ENCODE measurements at regions not wholly inside any gene's neighbourhood (a gene's known extent, or its start where the extent isn't known, plus 50 kb on each side); places are given as distances from the start of the nearest gene placed in this dataset.

GRCh38 chr9:106528158-106528557 lies 334.8 kb upstream of the ZNF462 start:
- no peak for DNase-seq (ENCODE audit: low spot score)

DNA sequence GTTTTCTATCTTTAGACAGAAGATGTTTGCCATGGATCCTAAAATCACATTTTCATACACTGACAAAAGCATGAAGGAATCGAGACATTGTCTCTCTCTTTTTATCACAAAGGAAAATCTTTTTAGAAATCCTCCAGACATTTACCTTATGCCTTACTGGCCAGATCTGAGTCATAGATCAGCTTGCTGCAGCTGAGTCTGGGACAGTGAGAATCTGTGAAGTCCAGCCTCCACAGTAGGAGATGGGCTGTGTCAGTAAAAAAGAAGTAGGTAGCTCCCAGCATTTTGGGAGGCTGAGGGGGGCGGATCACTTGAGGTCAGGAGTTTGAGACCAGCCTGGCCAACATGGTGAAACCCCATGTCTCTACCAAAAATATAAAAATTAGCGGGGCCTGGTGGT lies 333.4 kb upstream of the ZNF462 start:
- no peak for DNase-seq (ENCODE audit: low spot score)

DNA sequence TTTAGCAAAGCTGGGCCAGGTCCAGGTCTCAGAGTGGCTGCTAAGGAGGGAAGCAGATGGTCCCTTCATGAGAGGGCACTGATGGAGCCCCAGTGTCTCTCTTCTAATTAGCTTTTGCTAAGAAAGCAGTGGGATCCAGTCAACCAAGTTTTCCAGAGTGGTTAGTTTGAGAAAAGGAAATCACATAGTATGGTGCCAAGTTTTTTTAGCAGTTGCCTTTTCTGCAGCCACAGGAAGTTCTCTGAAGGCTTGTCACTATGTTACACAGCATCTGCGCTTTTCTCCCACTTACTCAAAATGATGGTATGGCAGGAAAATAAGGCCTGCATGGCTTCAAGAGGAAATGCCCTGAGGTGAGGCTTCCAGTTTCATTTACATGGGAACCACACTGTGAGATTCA lies 331.5 kb upstream of the ZNF462 start:
- DNase-seq (ENCODE audit: low spot score) = no peak

DNA sequence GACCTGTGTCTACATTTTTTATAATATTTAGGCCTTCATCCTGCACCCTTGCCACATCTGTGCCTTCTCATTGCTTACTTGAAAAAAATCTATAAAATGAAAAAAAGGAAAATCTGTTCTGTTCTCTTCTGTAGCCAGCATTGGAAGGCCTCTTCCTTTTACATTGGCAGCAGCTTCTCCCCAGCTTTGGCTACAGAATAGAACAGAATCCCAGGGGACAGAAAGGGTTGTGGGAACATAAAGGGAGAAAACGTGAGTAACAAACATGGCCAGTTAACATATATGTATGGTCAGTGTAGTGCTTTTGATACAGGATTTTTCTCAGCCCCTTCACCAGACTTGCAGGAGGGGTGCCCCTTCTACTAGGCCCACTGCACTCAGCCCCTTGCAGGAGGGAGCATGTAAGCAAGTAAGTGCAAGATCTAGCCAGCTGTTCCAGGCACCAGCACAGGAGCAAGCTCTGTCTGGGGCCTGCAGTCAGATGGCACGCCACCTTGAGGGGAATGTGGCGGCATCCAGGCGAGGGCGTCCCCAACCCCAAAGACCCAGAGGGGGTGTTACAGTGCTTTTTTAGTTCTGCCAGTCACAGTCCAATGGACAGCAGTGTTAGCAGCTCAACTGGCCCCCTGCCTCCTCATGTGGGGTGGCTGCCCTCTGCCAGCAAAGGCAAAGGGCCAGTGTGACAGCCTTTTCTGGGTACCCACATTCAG lies 330.5 kb upstream of the ZNF462 start:
- no peak for DNase-seq (ENCODE audit: low spot score)

DNA sequence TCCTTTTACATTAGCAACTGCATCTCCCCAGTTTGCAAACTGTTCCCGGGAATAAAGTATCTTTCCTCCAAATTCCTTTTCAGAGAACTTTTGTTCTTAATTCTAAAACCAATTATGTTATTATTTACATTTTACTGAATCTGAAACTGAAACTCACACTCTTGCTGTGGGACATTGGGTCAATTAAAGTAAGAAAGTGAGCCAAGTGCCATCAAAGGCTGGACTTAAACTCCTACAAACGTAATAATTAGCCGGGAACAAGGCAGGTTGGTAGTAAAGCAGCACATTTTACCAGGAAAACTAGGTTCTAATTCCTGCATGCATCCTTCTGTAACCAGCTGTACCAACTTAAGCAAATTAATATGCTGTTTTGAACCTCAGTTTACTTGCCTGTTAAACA lies 328.2 kb upstream of the ZNF462 start:
- DNase-seq (ENCODE audit: low spot score) = no peak

DNA sequence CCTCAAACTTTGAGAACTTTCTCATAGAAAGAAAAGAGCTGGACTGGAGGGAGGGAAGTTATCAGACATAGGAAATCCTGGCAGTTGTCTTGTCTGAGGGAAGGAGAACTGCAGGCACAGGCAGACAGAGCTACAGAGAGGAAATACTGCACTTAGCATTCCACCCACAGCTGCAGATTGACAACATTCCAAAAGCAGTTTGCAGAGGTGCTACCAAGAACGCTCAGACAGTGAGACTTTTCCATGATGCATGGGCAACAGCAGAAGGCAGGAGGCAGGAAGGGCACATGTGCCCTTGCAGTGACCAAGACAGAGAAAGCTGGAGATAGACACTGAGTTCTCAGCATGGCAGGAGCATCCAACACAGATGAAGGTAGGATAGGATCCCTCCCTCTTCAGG lies 327.5 kb upstream of the ZNF462 start:
- DNase-seq (ENCODE audit: low spot score) = no peak

GRCh38 chr9:106557996-106558667 lies 304.8 kb upstream of the ZNF462 start:
- no peak for DNase-seq (ENCODE audit: low spot score)

GRCh38 chr9:106560540-106560939 lies 302.4 kb upstream of the ZNF462 start:
- no peak for DNase-seq (ENCODE audit: low spot score)

- no peak for DNase-seq (ENCODE audit: low spot score)
Observed at GRCh38 chr9:106575823-106576222, 287.1 kb upstream of the ZNF462 start.

- DNase-seq (ENCODE audit: low spot score) = no peak
Observed at GRCh38 chr9:106576232-106576760, 286.7 kb upstream of the ZNF462 start.

DNA sequence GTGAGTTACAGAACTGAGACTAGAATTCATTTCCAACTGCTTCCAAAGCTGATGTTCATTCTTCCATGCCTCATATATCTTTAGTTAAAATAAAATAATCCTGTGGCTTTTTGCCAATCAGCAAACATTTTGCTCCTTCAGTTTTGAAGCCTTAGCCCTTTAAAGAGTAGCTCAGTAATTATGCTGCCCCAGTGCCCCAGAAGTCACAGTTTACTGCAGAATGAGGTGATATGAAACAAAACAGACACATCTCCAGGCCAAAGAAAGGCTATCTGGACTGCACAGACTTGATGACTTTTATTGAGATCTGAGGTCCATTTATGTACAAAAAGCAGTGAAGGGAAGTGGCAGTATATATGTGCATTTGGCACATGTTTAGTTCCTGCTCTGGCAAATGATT lies 285.8 kb upstream of the ZNF462 start:
- DNase-seq (ENCODE audit: low spot score) = no peak

DNA sequence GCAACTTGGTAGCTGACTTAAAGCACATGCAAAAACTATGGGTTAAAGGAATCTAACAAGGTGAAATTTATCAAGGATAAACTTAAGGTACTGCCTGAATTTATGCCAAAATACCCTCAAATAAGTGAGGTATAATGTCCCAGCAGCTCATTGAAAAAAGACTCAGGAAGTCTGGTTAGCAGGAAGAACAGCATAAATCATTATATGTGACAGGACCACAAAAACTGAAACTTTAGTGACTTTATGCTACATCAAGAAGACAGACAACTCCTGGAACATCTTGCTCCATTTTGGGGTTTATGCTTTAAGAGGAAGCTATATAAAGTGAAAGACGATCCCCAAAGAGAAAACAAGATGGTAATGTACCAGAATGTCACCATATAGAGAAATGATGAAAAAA lies 282.4 kb upstream of the ZNF462 start:
- no peak for DNase-seq (ENCODE audit: low spot score)

GRCh38 chr9:106581973-106582372 lies 281.0 kb upstream of the ZNF462 start:
- no peak for DNase-seq (ENCODE audit: low spot score)

DNA sequence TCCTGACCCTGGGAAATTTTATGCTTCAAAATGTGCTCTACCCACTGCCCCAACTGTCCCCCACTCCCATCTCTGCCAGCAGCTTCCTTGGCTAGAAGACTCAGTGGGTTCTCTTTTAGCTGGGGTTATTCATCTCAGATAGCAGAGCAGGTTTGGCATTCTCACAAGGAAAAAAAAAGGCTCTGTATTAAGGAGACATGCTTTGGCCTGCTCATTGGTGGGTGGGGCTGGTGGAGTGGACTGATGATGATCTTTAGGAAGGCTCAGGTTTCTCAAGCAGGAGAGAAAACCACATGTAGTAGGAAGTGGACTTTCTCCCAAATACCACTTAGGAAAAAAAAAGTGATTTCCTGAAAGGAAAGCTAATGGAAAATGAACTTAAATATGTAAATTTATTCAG lies 279.2 kb upstream of the ZNF462 start:
- DNase-seq (ENCODE audit: low spot score) = no peak

GRCh38 chr9:106587042-106587441 lies 275.9 kb upstream of the ZNF462 start:
- no peak for DNase-seq (ENCODE audit: low spot score)

- DNase-seq (ENCODE audit: low spot score) = no peak
Observed at GRCh38 chr9:106588626-106589025, 274.3 kb upstream of the ZNF462 start.

DNA sequence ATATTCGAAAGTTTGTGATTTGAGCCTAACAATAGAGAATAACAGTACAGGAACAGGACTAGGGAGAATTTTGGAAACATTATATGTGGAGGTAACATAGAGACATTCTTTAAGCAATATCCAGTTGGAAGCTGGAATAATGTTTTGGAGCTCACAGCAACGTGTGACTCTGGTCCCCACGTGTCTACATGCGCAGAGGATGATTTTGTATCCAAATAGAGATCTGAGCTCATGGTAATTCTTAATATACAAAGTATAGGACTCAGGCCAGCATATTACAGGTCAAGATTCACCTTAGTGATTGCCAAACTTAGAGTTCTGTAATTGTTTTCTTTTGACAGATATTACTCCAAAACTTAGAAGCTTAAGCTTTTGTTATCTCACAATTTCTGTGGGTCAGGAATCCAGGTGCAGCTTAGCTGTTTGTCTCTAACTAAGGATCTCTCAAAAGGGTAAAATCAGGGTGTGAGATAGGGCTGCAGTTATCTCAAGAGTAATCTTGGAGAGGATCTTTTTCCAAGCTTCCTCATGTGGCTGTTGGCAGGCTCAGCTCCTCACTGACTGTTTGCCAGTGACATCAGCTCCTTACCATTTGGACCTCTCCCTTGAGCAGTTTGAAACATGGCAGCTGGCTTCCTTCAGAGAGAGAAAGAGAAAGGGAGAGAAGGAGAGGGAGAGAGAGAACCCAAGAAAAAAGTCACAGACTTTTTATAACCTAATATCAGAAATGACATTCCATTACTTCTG lies 272.0 kb upstream of the ZNF462 start:
- DNase-seq (ENCODE audit: low spot score) = no peak

DNA sequence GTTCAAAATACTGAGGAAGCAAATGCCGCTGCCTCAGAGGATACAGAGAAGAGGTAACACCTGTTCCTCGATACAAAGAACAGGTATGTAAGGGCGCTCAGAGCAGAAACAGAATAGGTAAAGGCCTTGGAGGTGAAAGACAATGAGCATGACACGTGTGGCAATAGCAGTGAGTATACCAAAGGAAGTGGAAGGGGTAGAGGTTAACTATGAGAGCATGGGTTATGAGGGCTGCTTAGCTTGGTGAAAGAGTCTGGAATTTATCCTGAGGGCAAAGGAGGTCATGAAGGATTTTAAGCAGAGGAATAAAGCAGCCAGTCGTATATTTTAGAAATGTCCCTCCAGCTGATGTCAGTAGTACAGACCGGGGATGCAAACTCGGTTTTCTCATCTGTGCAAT lies 269.8 kb upstream of the ZNF462 start:
- DNase-seq (ENCODE audit: low spot score) = no peak

DNA sequence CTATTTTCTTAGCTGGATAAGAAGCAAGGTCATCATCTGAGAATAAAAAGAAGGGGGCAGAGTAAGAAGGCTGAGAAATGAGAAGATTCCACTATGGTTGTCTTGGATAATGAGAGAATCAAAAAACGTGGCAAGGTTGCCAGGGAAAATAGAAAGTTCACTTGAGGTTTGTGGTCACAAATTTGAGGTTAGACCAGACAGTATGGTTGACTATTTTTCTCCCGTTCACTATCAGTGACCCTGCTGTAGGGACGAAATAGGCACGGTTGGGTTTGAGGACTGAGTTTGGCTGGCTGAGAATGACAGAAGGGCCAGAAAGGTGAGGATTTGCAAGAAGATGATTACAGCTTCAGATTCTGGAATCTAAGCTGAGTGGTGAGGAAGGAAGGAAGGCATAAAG lies 266.0 kb upstream of the ZNF462 start:
- DNase-seq (ENCODE audit: low spot score) = no peak

- DNase-seq (ENCODE audit: low spot score) = no peak
Observed at GRCh38 chr9:106600955-106601560, 261.9 kb upstream of the ZNF462 start.

GRCh38 chr9:106602344-106602743 lies 260.6 kb upstream of the ZNF462 start:
- DNase-seq (ENCODE audit: low spot score) = no peak

DNA sequence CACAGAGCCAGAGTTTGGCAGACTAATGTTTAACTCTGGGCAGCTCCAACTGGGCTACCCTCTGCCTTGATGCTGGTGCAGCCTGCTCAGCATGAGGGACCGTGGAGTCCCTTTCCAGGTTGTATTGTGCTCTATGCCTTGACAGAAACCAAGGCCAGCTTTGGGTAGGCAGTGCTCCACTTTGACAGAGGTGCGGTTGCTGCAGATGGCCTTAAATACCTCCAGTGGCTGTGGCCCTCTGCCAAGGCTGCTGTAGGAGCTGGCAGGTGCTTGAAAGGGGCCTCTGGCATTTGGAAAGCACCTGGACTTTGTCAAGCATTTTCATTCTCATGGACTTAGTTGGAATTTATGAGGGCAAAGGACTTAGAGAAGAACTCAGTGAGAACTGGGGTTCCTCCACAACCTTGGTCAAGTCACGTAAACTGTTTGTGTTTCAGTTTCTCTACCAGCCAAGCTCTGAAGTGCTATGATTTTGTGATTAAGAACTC lies 249.7 kb upstream of the ZNF462 start:
- DNase-seq (ENCODE audit: low spot score) = no peak
